ENCODE measurements at regions not wholly inside any gene's neighbourhood (a gene's known extent, or its start where the extent isn't known, plus 50 kb on each side); places are given as distances from the start of the nearest gene placed in this dataset.

- Histone ChIP-seq H3K4me3 (ENCODE audit: insufficient read length, low read depth) (no peak overlapping the region), H3K9me3 (ENCODE audit: insufficient read depth, low read length) (no peaks in the 10 kb centered on the region), H3K4me1 (ENCODE audit: insufficient read depth, insufficient read length) (peaks cover 2% of the 10 kb centered on the region), H3K27me3 (ENCODE audit: insufficient read depth, insufficient read length) (no peaks in the 10 kb centered on the region), H3K9ac (ENCODE audit: insufficient read length, low read depth) (no peak overlapping the region), H3K36me3 (ENCODE audit: insufficient read depth, insufficient read length, low read length) (no peaks in the 10 kb centered on the region)
- no peak for DNase-seq (ENCODE audit: low read depth, low spot score)
- TF ChIP-seq YY1 (IDR thresholded peaks at IDR 0.05; ENCODE audit: insufficient read depth, insufficient read length) (no peak), SUZ12 (IDR thresholded peaks at IDR 0.05; ENCODE audit: extremely low read depth, insufficient read depth, insufficient read length) (no peak), ZNF274 (IDR thresholded peaks at IDR 0.05; ENCODE audit: low read depth, low read length) (no peak)
Measured at GRCh38 chr2:16278421-16279200, 338.3 kb downstream of the MYCN start.

GRCh38 chr2:16277117-16277516 is 336.8 kb downstream of the MYCN start:
- DNase-seq (ENCODE audit: low read depth, low spot score), result no peak
- Histone ChIP-seq H3K4me3 (ENCODE audit: insufficient read length, low read depth) (no peak overlapping the region), H3K4me1 (ENCODE audit: insufficient read depth, insufficient read length) (peaks cover 2% of the 10 kb centered on the region), H3K27me3 (ENCODE audit: insufficient read depth, insufficient read length) (no peaks in the 10 kb centered on the region), H3K36me3 (ENCODE audit: insufficient read depth, insufficient read length, low read length) (no peaks in the 10 kb centered on the region), H3K9me3 (ENCODE audit: insufficient read depth, low read length) (no peaks in the 10 kb centered on the region), H3K9ac (ENCODE audit: insufficient read length, low read depth) (no peak overlapping the region)
- TF ChIP-seq YY1 (IDR thresholded peaks at IDR 0.05; ENCODE audit: insufficient read depth, insufficient read length), result no peak
- TF ChIP-seq ZNF274 (IDR thresholded peaks at IDR 0.05; ENCODE audit: low read depth, low read length), result no peak
- TF ChIP-seq SUZ12 (IDR thresholded peaks at IDR 0.05; ENCODE audit: extremely low read depth, insufficient read depth, insufficient read length), result no peak

GRCh38 chr2:16275661-16276060 is 335.3 kb downstream of the MYCN start:
- H3K9ac ChIP-seq (ENCODE audit: insufficient read length, low read depth), result no peak overlapping the region

GRCh38 chr2:16275131-16275530 is 334.8 kb downstream of the MYCN start:
- DNase-seq (ENCODE audit: low read depth, low spot score), result no peak
- Histone ChIP-seq H3K27me3 (ENCODE audit: insufficient read depth, insufficient read length) (no peaks in the 10 kb centered on the region), H3K9ac (ENCODE audit: insufficient read length, low read depth) (no peak overlapping the region), H3K36me3 (ENCODE audit: insufficient read depth, insufficient read length, low read length) (no peaks in the 10 kb centered on the region), H3K9me3 (ENCODE audit: insufficient read depth, low read length) (no peaks in the 10 kb centered on the region), H3K4me1 (ENCODE audit: insufficient read depth, insufficient read length) (no peaks in the 10 kb centered on the region), H3K4me3 (ENCODE audit: insufficient read length, low read depth) (no peak overlapping the region)
- no peak for TF ChIP-seq ZNF274 (IDR thresholded peaks at IDR 0.05; ENCODE audit: low read depth, low read length)
- TF ChIP-seq SUZ12 (IDR thresholded peaks at IDR 0.05; ENCODE audit: extremely low read depth, insufficient read depth, insufficient read length), result no peak
- no peak for TF ChIP-seq YY1 (IDR thresholded peaks at IDR 0.05; ENCODE audit: insufficient read depth, insufficient read length)

More at GRCh38 chr2:16275661-16276060, 335.3 kb downstream of the MYCN start:
- no peaks in the 10 kb centered on the region for H3K36me3 ChIP-seq (ENCODE audit: insufficient read depth, insufficient read length, low read length)
- no peaks in the 10 kb centered on the region for H3K9me3 ChIP-seq (ENCODE audit: insufficient read depth, low read length)
- no peaks in the 10 kb centered on the region for H3K4me1 ChIP-seq (ENCODE audit: insufficient read depth, insufficient read length)
- TF ChIP-seq YY1 (IDR thresholded peaks at IDR 0.05; ENCODE audit: insufficient read depth, insufficient read length) (no peak), SUZ12 (IDR thresholded peaks at IDR 0.05; ENCODE audit: extremely low read depth, insufficient read depth, insufficient read length) (no peak), ZNF274 (IDR thresholded peaks at IDR 0.05; ENCODE audit: low read depth, low read length) (no peak)
- DNase-seq (ENCODE audit: low read depth, low spot score), result no peak
- no peak overlapping the region for H3K4me3 ChIP-seq (ENCODE audit: insufficient read length, low read depth)
- no peaks in the 10 kb centered on the region for H3K27me3 ChIP-seq (ENCODE audit: insufficient read depth, insufficient read length)

DNA sequence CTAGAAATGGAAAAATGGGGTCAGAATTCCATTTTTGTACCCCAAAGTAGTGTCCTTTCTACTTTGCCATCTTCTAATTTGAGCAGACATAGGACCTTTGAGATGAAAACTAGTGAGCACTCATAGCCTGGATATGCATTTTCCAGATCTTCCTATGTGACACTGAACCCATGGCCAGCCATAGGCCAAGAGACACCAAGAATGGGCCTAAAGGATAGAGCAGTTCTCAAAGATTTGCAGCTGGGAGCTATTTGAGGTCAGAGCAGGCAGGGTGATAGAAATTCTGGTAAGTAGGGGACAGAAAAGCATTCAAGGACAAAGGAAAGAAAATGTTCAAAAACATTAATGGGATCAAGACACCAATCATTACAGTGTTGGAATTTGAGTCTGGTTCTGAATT is 332.8 kb downstream of the MYCN start:
- TF ChIP-seq YY1 (IDR thresholded peaks at IDR 0.05; ENCODE audit: insufficient read depth, insufficient read length), result no peak
- TF ChIP-seq ZNF274 (IDR thresholded peaks at IDR 0.05; ENCODE audit: low read depth, low read length), result no peak
- TF ChIP-seq SUZ12 (IDR thresholded peaks at IDR 0.05; ENCODE audit: extremely low read depth, insufficient read depth, insufficient read length), result no peak
- Histone ChIP-seq H3K4me1 (ENCODE audit: insufficient read depth, insufficient read length) (no peaks in the 10 kb centered on the region), H3K9me3 (ENCODE audit: insufficient read depth, low read length) (no peaks in the 10 kb centered on the region), H3K9ac (ENCODE audit: insufficient read length, low read depth) (no peak overlapping the region), H3K36me3 (ENCODE audit: insufficient read depth, insufficient read length, low read length) (no peaks in the 10 kb centered on the region), H3K27me3 (ENCODE audit: insufficient read depth, insufficient read length) (no peaks in the 10 kb centered on the region), H3K4me3 (ENCODE audit: insufficient read length, low read depth) (no peak overlapping the region)
- no peak for DNase-seq (ENCODE audit: low read depth, low spot score)

- H3K4me1 ChIP-seq (ENCODE audit: insufficient read depth, insufficient read length), result no peaks in the 10 kb centered on the region
- H3K27me3 ChIP-seq (ENCODE audit: insufficient read depth, insufficient read length), result no peaks in the 10 kb centered on the region
- no peak overlapping the region for H3K4me3 ChIP-seq (ENCODE audit: insufficient read length, low read depth)
- H3K36me3 ChIP-seq (ENCODE audit: insufficient read depth, insufficient read length, low read length), result no peaks in the 10 kb centered on the region
- no peak for DNase-seq (ENCODE audit: low read depth, low spot score)
- H3K9me3 ChIP-seq (ENCODE audit: insufficient read depth, low read length), result peaks cover 4% of the 10 kb centered on the region; the same call in 1 of the 2 replicates
- no peak overlapping the region for H3K9ac ChIP-seq (ENCODE audit: insufficient read length, low read depth)
- TF ChIP-seq YY1 (IDR thresholded peaks at IDR 0.05; ENCODE audit: insufficient read depth, insufficient read length), result no peak
- TF ChIP-seq ZNF274 (IDR thresholded peaks at IDR 0.05; ENCODE audit: low read depth, low read length), result no peak
- TF ChIP-seq SUZ12 (IDR thresholded peaks at IDR 0.05; ENCODE audit: extremely low read depth, insufficient read depth, insufficient read length), result no peak
Measured at GRCh38 chr2:16272038-16272788, 331.9 kb downstream of the MYCN start.
